GM19463 (cell line): ENCODE measurements at regions not wholly inside any gene's neighbourhood (a gene's known extent, or its start where the extent isn't known, plus 50 kb on each side); places are given as distances from the start of the nearest gene placed in this dataset.
A peak's percentile ranks its signal among the peaks of the same experiment; 100 is the strongest.

Source experiments
- ATAC-seq: cut with Tn5 transposase; IDR thresholded peaks from one replicate; pipeline ENCODE4 v1.9.1; 2021; ENCODE audit warnings: mild to moderate bottlenecking, moderate library complexity; ENCODE audit not compliant: unreplicated experiment

GRCh38 chr6:114592506-114592905 lies 249.7 kb upstream of the HS3ST5 start:
- no peak for ATAC-seq

- ATAC-seq: no peak
Observed at GRCh38 chr6:114588726-114589125, 245.9 kb upstream of the HS3ST5 start.

- ATAC-seq: no peak
Observed at GRCh38 chr6:114586298-114586697, 243.5 kb upstream of the HS3ST5 start.

- no peak for ATAC-seq
Observed at GRCh38 chr6:114581293-114581692, 238.5 kb upstream of the HS3ST5 start.

GRCh38 chr6:114580882-114581281 lies 238.1 kb upstream of the HS3ST5 start:
- no peak for ATAC-seq

- no peak for ATAC-seq
Observed at GRCh38 chr6:114579486-114579885, 236.7 kb upstream of the HS3ST5 start.

- no peak for ATAC-seq
Observed at GRCh38 chr6:114577109-114577508, 234.3 kb upstream of the HS3ST5 start.

GRCh38 chr6:114576330-114576729 lies 233.5 kb upstream of the HS3ST5 start:
- no peak for ATAC-seq

GRCh38 chr6:114569669-114570068 lies 226.8 kb upstream of the HS3ST5 start:
- ATAC-seq: no peak

GRCh38 chr6:114564302-114564933 lies 221.6 kb upstream of the HS3ST5 start:
- ATAC-seq: no peak

- no peak for ATAC-seq
Observed at GRCh38 chr6:114559419-114559818, 216.6 kb upstream of the HS3ST5 start.

- no peak for ATAC-seq
Observed at GRCh38 chr6:114558153-114558552, 215.3 kb upstream of the HS3ST5 start.

- no peak for ATAC-seq
Observed at GRCh38 chr6:114556846-114557488, 214.1 kb upstream of the HS3ST5 start.

- no peak for ATAC-seq
Observed at GRCh38 chr6:114550316-114550715, 207.5 kb upstream of the HS3ST5 start.

- ATAC-seq: no peak
Observed at GRCh38 chr6:114543696-114544095, 200.9 kb upstream of the HS3ST5 start.

- ATAC-seq: no peak
Observed at GRCh38 chr6:114541794-114542193, 199.0 kb upstream of the HS3ST5 start.

GRCh38 chr6:114537977-114538376 lies 195.2 kb upstream of the HS3ST5 start:
- ATAC-seq: no peak

GRCh38 chr6:114534813-114535212 lies 192.0 kb upstream of the HS3ST5 start:
- no peak for ATAC-seq

GRCh38 chr6:114524081-114524480 lies 181.3 kb upstream of the HS3ST5 start:
- ATAC-seq: no peak

- no peak for ATAC-seq
Observed at GRCh38 chr6:114523508-114523907, 180.7 kb upstream of the HS3ST5 start.

GRCh38 chr6:114521926-114522325 lies 179.1 kb upstream of the HS3ST5 start:
- peak; percentile 43 for ATAC-seq

GRCh38 chr6:114520976-114521375 lies 178.2 kb upstream of the HS3ST5 start:
- no peak for ATAC-seq

GRCh38 chr6:114514170-114514569 lies 171.3 kb upstream of the HS3ST5 start:
- ATAC-seq: no peak
